HG03342 (cell line): ENCODE measurements at regions not wholly inside any gene's neighbourhood (a gene's known extent, or its start where the extent isn't known, plus 50 kb on each side); places are given as distances from the start of the nearest gene placed in this dataset.

Experiments used
- ATAC-seq: cut with Tn5 transposase; IDR thresholded peaks from one replicate; pipeline ENCODE4 v1.9.1; 2021; ENCODE audit warnings: mild to moderate bottlenecking, moderate library complexity; ENCODE audit not compliant: unreplicated experiment

DNA sequence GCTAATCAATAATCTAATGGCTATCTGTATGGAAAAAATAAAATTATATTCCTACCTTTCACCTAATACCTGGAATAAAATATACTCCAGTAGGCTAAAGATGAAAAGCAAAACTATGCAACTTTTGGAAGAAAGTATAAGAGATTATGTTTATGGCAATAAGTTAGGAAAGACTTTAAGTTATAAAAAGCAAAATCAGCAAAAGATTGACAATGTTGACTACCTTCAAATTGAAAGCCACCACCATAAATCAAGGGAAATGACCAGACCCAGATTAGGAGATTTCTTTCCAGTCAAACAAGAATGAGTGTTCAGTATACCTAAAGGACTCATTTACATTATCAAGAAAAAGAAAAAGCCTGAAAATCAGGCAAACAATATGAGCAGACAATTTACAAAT is 159.1 kb upstream of the ZBED5 start:
- no peak for ATAC-seq

DNA sequence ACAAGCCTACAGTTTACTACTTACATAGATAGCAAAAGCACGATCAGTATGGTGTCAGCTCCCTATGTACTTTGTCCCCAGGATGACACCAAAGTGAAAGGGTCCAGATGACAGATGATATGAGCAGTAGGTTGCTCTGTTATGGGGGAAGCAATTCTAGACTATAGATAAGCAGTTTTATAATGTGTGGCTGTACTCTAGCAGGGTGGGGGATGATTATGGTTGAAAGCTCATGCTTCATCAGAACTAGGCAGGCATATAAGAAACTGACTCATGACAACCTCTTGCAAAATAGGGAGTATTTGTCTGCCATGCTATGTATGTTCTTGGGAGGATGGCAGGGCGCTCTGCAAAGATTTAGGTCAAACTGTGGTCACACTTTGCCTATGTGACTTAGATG is 158.2 kb upstream of the ZBED5 start:
- no peak for ATAC-seq

- ATAC-seq: no peak
These were observed 153.8 kb upstream of the ZBED5 start for GRCh38 chr11:11011617-11012016.

GRCh38 chr11:11010624-11011127 is 152.8 kb upstream of the ZBED5 start:
- ATAC-seq: no peak

DNA sequence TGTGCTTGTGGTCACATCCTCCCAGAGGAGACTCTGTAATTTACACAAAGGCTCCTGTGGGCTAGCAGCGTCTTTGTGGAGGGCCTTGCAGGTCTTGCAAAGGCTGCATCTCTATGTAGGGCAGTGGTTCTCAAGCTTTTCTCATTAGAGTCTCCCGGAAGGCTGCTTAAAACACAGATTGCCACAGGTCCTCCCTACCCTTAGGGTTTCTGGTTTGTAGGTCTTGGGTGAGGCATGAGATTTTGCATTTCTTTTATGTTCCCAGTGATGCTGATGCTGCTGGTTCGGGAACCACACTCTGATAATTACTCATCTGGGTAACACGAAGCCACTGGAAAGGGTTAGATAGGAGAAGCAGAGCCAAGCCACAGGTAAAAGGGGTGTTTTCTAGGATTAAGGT is 151.3 kb upstream of the ZBED5 start:
- ATAC-seq: no peak

DNA sequence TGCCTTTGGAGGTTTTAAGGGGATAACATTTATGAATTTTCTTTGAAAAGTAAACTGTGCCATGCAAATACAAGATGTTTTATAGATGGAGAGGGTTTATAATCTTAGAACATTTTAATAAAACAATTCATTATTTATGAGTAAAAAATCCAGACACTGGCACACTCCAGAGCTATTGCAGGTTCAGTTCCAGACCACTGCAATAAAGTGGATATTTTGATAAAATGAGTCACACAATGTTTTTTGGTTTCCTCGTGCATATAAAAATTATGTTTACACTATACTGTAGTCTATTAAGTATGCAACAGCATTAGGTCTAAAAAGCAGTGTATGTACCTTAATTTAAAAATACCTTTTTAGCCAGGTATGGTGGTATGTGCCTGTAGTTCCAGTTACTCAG is 146.2 kb upstream of the ZBED5 start:
- ATAC-seq: no peak

- no peak for ATAC-seq
These were observed 145.4 kb upstream of the ZBED5 start for GRCh38 chr11:11003226-11003625.

DNA sequence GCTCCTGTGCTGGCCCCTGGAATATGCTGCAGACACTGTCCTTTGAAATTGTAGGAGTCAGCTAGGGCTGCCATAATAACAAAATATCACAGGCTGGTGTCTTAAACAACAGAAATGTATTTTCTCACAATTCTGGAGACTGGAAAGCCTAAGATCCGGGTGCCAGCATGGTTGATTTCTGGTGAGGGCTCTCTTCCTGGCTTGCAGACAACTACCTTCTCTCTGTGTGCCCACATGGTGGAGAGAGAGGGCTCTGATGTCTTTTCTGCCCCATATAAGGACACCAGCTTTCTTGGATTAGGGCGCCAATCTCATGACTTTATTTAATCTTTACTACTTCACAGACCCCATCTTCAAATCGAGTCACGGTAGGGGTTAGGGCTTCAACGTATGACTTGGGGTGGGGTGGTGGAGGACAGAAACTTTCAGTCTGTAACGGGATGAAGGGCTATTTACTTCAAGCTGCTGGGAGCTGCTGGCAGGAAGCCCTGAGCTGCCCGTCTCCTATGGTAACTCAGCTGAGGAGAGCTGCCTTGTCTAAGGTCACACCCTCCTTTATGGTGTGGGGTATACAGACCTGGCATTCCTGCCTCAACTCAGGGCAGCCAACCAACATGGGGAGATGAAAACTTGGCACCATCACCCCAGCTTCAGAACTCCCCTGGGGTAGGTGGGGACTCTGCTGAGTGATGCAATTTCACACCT is 142.9 kb upstream of the ZBED5 start:
- no peak for ATAC-seq

GRCh38 chr11:10998674-10999073 is 140.8 kb upstream of the ZBED5 start:
- ATAC-seq: no peak

DNA sequence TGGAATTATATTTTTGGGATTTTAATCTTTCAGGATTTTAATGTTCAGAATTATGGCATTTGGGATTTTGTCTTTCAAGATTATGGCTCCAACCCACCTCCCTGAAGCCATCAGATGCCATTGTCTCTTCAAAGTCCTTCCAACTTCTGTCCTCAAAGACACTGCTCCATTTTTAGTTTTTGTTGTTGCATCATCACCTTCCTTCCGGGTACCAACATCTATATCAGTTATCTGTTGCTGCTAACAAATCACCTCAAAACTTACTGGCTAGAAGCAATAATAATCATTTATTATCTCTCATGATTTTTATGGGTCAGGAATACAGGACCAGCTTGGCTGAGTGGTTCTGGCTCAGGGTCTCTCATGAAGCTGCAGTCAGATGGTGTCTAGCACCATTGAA is 138.8 kb upstream of the ZBED5 start:
- no peak for ATAC-seq

- no peak for ATAC-seq
These were observed 135.8 kb upstream of the ZBED5 start for GRCh38 chr11:10993640-10994039.

- no peak for ATAC-seq
These were observed 135.3 kb upstream of the ZBED5 start for GRCh38 chr11:10993186-10993585.

- no peak for ATAC-seq
These were observed 133.5 kb upstream of the ZBED5 start for GRCh38 chr11:10991393-10991792.

DNA sequence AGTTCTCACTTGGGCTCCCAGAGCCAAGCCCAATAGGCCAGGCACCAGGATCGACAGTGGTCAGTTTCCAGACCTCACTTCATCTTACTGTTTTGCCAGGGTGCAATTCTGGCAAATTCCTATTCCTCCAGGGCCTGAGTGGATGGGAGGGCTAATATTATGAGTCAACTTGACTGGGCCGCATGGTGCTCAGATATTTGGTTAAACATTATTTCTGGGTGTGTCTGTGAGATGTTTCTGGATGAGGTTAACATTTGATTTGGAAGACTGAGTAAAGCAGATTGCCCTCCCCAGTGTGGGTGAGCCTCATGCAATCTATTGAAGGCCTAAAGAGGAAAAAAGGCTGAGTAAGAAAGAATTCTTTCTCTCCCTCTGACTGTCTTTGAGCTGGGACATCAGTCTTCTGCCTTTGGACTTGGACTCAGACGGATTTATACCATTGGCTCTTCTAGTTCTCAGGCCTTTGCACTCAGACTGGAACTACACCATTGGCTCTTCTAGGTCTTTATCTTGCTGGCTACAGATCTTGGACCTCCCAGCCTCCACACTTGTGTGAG is 132.9 kb upstream of the ZBED5 start:
- ATAC-seq: no peak

DNA sequence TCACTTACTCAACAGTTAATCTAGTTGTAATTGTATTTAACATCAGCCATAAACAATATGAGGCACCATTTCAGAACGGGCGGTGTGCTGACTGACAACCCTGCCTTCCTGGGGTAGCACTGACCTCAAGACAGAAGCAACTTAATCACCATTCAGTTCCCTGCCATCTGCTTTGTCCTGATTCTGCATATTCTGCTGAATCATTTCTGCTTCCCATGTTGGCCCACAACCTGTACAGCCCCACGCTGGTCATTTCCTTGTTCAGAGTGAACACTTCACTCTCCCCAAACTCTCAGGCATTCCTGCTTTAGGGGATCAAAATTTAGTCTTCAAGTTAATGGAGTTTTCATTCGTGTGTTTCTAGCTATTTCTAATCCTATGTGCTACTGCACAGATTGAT is 132.3 kb upstream of the ZBED5 start:
- ATAC-seq: no peak

- no peak for ATAC-seq
These were observed 128.2 kb upstream of the ZBED5 start for GRCh38 chr11:10986006-10986405.

DNA sequence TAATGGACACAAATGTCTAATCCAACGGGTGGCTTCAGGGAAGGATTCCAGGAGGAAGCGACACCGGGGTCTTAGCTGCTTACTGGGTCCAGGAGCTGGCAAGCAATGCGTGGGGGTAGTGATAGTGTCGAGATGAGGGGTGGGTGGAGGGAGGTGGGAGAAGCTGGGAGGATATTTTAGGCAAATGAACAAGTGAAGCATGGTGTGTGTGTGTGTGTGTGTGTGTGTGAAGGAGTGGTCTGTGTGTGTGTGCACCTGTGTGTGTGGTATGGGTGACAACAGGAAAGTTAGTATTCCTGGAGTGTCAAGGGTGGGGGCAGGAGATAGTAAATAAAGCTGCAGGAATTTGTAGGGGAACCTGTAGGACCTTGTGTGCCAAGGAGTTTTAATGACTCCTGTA is 126.9 kb upstream of the ZBED5 start:
- ATAC-seq: no peak

DNA sequence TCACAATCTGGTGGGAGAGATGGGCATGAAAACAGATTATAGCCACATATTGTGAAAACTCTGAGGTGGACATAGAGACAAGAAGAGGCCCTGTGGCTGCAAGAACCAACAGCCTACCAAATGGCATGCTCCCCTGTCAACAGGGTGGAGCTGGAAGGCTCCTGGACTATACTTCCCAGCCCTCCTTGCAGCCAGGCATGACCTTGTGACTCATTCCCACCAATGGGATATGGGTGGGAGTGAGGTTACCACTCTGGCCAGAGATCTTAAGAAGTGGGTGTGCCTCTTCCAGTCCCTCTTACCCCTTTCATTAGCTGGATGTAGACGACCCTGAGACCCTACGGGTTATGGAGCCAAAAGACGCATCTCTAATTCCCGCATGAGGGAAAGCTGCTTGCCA is 126.4 kb upstream of the ZBED5 start:
- no peak for ATAC-seq

DNA sequence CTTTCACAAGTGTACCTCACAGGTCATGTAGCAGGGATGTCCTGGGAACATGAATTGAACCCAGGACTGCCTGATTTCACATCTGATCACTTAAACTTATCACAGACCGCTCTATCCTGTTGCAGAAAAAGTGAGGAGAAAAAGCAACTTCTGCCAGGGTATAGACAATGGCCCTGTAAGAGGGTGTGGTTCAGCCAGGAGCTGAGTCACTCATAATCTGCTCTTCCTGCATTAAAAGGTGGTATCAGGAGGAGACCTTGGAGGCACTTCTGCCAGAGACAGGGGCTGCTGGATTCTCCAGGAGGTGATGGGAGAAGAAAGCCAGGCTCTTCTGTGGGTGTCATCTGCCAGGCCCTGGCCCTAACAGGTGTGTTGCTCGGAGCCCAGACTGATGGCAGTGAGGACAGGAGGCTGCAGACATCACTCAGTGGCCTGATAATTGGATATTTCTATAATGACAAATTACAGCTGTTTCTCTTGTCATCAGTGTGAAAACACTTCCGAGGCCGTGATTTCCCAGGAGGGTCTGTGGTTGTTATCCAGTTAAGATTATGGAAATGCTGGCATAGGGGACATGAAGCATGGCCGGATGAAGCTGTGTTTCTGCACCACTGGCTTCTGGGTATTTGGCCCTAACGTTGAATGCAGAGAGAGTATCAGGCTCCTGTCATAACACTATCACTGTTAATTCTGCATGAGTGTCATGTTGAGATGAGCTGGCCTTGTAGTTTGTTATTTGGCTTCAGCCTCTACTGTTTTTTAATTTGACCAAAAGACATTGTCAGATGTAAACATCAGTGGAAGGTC is 125.1 kb upstream of the ZBED5 start:
- no peak for ATAC-seq

GRCh38 chr11:10979529-10979928 is 121.7 kb upstream of the ZBED5 start:
- ATAC-seq: no peak

DNA sequence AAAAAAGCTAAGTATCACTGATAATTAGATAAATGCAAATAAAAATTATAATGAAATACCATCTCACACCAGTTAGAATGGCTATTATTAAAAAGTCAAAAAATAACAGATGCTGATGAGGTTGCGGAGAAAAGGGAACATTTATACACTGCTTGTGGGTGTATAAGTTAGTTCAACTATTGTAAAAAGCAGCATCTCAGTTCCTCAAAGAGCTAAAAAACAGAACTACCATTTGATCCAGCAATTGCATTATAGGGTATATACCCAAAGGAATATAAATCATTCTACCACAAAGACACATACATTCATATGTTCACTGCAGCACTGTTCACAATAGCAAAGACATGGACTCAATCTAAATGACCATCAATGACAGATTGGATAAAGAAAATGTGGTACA is 120.3 kb upstream of the ZBED5 start:
- ATAC-seq: no peak

DNA sequence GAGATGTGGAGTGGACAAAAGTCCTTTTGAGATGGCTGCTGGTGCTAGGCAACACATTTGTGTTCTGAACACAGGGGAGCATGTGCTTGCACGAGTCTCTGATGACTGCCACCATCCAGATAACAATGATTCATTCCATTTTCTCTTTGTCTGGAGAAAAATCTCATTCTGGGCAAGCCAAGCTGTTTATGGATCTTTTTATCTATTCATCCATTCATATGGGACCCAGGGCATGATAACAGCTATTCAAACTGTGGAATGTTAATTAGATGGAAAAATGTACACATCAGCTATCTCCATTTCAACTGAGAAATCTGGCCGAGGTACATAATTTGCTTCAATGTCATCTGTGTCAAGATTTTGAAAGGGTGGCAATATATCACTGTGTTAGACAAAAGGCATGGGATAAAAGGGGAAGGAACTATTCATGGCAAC is 117.5 kb upstream of the ZBED5 start:
- no peak for ATAC-seq
